Loucy (cell line): ENCODE measurements at regions not wholly inside any gene's neighbourhood (a gene's known extent, or its start where the extent isn't known, plus 50 kb on each side); places are given as distances from the start of the nearest gene placed in this dataset.

ENCODE experiments used
- EZH2phosphoT487 ChIP-seq: fragments of 200-600 bp; IDR thresholded peaks from 2 replicates; pipeline ENCODE4 v1.6.1; 2018; ENCODE audit warnings: antibody characterized with exemption, mild to moderate bottlenecking, moderate library complexity, borderline replicate concordance
- TF ChIP-seq, protein P1 (sequence below): fragments of 200-600 bp; sonication (generic); conservative IDR thresholded peaks from 2 replicates; pipeline ENCODE4 v1.5.1; 2014; ENCODE audit warnings: mild to moderate bottlenecking, antibody characterized with exemption, low read length

GRCh38 chr9:24333629-24334028, 212.1 kb downstream of the IZUMO3 start:
- TF ChIP-seq, protein P1, sequence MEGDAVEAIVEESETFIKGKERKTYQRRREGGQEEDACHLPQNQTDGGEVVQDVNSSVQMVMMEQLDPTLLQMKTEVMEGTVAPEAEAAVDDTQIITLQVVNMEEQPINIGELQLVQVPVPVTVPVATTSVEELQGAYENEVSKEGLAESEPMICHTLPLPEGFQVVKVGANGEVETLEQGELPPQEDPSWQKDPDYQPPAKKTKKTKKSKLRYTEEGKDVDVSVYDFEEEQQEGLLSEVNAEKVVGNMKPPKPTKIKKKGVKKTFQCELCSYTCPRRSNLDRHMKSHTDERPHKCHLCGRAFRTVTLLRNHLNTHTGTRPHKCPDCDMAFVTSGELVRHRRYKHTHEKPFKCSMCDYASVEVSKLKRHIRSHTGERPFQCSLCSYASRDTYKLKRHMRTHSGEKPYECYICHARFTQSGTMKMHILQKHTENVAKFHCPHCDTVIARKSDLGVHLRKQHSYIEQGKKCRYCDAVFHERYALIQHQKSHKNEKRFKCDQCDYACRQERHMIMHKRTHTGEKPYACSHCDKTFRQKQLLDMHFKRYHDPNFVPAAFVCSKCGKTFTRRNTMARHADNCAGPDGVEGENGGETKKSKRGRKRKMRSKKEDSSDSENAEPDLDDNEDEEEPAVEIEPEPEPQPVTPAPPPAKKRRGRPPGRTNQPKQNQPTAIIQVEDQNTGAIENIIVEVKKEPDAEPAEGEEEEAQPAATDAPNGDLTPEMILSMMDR, result no peak
- no peak for TF ChIP-seq EZH2phosphoT487
